Esophagus muscularis mucosa (tissue), 3 donors: ENCODE measurements at regions not wholly inside any gene's neighbourhood (a gene's known extent, or its start where the extent isn't known, plus 50 kb on each side); places are given as distances from the start of the nearest gene placed in this dataset.

Source experiments
- CTCF ChIP-seq, 3 experiments: fragments of 200-600 bp in 2 of 3; fragments of 450-650 bp in 1 of 3; sonication (generic) in 2 of 3; IDR thresholded peaks; one replicate each; pipeline ENCODE4 v1.5.1; 2017 to 2019; ENCODE audit warnings: antibody characterized with exemption in 3 of 3, mild to moderate bottlenecking in 2 of 3, moderate library complexity in 1 of 3
- POLR2A ChIP-seq: fragments of 450-650 bp; IDR thresholded peaks from one replicate; pipeline ENCODE4 v1.6.1; 2017; ENCODE audit warnings: antibody characterized with exemption, moderate library complexity, mild to moderate bottlenecking, low read depth
- POLR2AphosphoS5 ChIP-seq, 2 donors: sonication (generic); formaldehyde crosslinking; IDR thresholded peaks; one replicate each; pipeline ENCODE4 v1.6.1; 2017; ENCODE audit warnings: antibody characterized with exemption in 2 of 2

- TF ChIP-seq CTCF (IDR thresholded peaks at IDR 0.05) (no peak), POLR2A (no peak), POLR2AphosphoS5 (IDR thresholded peaks at IDR 0.05) (no peak)
Measured at GRCh38 chr20:59508729-59509128, 95.6 kb upstream of the PHACTR3 start.
